Keratinocyte (primary cell): ENCODE measurements at regions not wholly inside any gene's neighbourhood (a gene's known extent, or its start where the extent isn't known, plus 50 kb on each side); places are given as distances from the start of the nearest gene placed in this dataset.

Experiments
- CTCF ChIP-seq, 3 experiments: IDR thresholded peaks in 1 of 3; conservative IDR thresholded peaks in 1 of 3; optimal IDR thresholded peaks in 1 of 3; 2 replicates in 2 of 3; 3 replicates in 1 of 3; pipeline versions ENCODE3 to v1.5.1; 2011; ENCODE audit warnings: low read length in 3 of 3, mild to moderate bottlenecking in 3 of 3, moderate library complexity in 2 of 3, control low read depth in 1 of 3, inconsistent platforms in 1 of 3; ENCODE audit not compliant: insufficient read depth in 2 of 3; ENCODE audit errors: extremely low read depth in 1 of 3
- EZH2 ChIP-seq: IDR thresholded peaks from one replicate; pipeline ENCODE4 v1.6.1; 2012; ENCODE audit warnings: inconsistent platforms, mild to moderate bottlenecking, low read length, moderate library complexity

- no peak for TF ChIP-seq CTCF (optimal IDR thresholded peaks at IDR 0.05 in 1 of 3, IDR thresholded peaks at IDR 0.05 in 1 of 3, conservative IDR thresholded peaks at IDR 0.05 in 1 of 3; ENCODE audit: extremely low read depth in 1 of 3, insufficient read depth in 2 of 3, low read length in 3 of 3)
- TF ChIP-seq EZH2, result no peak
Measured at GRCh38 chr2:221002101-221002685, 569.9 kb downstream of the EPHA4 start.
